GM10266 (cell line): ENCODE measurements at regions not wholly inside any gene's neighbourhood (a gene's known extent, or its start where the extent isn't known, plus 50 kb on each side); places are given as distances from the start of the nearest gene placed in this dataset.
"Not testable (repeated sequence)": the region's sequence is repeated elsewhere in the genome, so short reads cannot be mapped to it uniquely, and the experiment has no call there.

Source experiments
- DNase-seq: peaks from one replicate; pipeline ENCODE4 v3.0.0; 2012; ENCODE audit errors: extremely low spot score
- CTCF ChIP-seq: IDR thresholded peaks from 2 replicates; pipeline ENCODE4 v1.5.1; 2012; ENCODE audit warnings: mild to moderate bottlenecking, low read depth; ENCODE audit not compliant: control insufficient read depth, insufficient read depth; ENCODE audit errors: missing control alignments

GRCh38 chrX:98962996-98963395 is 1447.1 kb downstream of the PCDH19 start:
- no peak for TF ChIP-seq CTCF
- DNase-seq = no peak

- no peak for TF ChIP-seq CTCF
- DNase-seq = no peak
These were observed 1454.1 kb downstream of the PCDH19 start for GRCh38 chrX:98956014-98956413.

DNA sequence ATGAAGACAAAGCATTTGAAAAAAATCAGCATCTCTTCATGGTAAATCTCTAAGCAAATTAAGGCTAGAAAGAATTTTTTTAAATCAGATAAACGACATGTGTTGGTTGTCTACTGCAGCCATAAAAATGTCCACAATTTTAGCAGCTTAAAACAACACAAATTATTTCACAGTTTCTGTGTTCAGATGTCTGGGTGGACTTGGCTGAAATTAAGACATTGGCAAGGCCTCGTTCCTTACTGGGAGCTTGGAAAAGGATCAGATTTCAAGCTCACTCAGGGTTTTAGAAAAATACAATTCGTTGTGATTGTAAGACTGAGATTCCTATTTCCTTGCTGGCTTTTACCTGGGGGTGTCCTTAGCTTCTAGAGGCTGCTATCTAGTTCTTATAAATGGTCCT is 1470.6 kb downstream of the PCDH19 start:
- DNase-seq = no peak
- TF ChIP-seq CTCF = no peak

DNA sequence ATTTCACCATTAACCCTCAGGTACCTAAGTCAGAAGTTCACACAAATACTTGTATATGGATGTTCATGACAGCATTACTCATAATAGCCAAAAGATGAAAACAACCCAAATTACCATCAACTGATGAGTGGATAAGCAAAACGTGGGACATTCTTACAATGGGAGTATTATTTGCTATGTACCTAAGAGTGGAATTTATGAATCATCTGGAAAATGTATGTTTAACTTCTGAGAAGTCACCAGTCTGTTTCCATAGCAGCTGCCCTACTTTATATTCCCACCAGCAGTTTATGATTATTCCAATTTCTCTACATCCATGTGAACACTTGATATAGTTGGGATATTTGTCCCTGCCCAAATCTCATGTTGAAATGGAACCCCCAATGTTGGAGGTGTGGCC is 1478.9 kb downstream of the PCDH19 start:
- TF ChIP-seq CTCF = no peak
- DNase-seq = no peak

GRCh38 chrX:98924511-98924910 is 1485.6 kb downstream of the PCDH19 start:
- no peak for DNase-seq
- TF ChIP-seq CTCF = no peak

- DNase-seq = no peak
- TF ChIP-seq CTCF = no peak
These were observed 1512.9 kb downstream of the PCDH19 start for GRCh38 chrX:98897191-98897590.

DNA sequence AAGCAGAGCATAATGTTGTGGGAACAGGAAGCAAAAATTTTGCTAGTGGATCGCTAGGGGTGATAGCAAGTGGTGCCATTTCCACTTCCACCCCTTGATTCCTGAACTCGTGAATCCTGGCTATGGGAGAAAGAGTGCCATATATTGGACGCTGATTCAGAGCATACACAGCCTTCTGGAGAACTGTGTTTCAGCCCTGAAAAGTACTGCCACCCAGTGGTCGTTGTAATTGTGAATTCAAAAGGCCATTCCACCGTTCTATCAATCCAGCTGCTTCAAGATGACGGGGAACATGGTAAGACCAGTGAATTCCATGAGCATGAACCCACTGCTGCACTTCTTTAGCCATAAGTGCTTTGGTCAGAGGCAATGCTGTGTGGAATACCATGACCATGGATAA is 1559.4 kb downstream of the PCDH19 start:
- TF ChIP-seq CTCF = peak; percentile 14
- not testable (repeated sequence) for DNase-seq
